GM21515 (cell line): ENCODE measurements at regions not wholly inside any gene's neighbourhood (a gene's known extent, or its start where the extent isn't known, plus 50 kb on each side); places are given as distances from the start of the nearest gene placed in this dataset.
"Not testable (repeated sequence)": the region's sequence is repeated elsewhere in the genome, so short reads cannot be mapped to it uniquely, and the experiment has no call there.

Experiments used
- ATAC-seq: cut with Tn5 transposase; IDR thresholded peaks from one replicate; pipeline ENCODE4 v1.9.1; 2021; ENCODE audit not compliant: unreplicated experiment

DNA sequence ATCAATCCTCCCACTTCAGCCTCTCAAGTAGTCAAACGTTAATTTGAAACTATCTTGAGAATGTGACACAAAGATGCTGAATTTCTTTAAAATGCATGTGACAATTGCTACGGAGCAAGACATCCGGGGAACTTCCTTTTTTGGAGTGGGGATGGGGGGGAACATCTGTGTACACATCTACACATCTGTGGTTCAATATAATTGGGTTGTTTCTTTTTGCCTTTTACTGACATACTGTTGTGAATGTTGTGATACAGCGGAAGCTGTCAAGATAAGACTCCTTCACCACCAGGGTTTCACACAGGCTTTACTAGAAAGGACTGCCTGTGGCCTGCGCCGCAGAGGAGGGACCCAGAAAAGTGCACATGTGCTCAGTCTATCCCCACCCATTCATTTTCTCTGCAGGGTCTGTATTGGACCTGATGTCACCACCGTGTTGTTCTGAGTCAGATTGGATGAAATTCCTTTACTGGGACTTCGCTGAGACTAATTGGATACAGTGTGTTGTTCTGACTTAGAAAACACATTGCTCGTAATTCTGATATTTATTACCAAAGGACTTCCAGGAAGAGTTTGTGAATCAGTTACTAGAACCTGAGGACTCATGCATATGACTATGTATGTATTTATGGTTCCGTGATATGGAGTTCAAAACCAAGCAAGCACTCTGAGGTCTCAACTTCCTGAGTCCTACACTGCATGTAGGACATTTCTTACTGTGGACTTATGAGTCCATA lies 98.7 kb upstream of the SGK1 start:
- no peak for ATAC-seq

DNA sequence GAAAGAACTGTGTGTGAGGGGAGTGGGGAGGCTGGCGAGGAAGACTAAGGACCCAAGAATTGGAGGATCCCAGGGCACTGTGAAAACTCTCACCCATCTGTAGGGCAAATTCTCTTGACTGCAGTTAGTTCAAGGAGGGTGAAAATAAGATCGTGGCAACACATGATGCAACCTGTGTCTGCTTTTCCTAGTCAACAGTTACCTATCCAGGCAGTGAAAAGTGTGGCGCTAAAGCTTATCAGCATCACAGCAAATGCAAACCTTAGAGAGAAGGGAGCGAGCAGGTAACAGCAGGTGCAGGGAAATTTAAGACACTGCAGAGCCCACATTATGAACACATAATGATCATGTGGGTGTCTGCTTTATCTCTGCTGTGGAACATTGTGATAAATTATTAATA lies 97.7 kb upstream of the SGK1 start:
- ATAC-seq, result no peak

DNA sequence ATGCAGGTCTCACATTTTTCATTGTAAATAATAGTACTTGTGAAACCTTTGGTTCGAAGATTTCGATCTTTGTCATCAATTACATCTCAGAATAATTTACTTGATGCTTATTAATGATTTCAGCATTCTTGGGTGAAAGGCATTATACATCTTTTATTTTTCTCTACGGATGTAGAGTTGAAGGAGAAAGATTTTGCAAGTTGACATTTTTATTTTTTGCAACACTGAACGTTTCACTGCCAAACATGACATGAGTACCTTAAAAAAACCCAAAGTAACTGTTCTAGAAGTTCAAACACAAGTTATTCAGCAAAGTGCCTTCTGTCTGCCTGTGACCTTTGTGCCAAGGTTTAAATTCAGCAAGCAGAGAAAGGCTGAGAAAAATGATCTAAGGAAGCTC lies 97.3 kb upstream of the SGK1 start:
- no peak for ATAC-seq

DNA sequence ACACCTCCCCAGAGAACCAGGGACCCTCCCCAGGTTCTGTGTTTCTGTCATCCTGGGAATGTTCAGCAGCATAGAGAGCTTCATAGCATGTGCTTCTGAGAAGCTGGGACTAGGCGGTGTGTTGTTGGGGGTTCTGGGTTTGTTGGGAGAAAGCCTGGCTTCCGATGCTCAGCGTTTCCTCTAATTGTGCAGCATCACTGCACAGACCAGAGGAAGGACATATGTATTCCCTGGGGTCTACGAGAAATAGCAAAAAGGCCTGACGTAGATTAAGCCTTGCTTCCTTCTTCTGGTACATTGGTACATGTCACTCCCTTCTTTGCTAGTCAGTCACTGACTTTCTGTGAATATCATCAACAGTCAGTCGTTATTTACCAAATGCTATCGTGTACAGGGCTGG lies 96.9 kb upstream of the SGK1 start:
- ATAC-seq, result no peak

DNA sequence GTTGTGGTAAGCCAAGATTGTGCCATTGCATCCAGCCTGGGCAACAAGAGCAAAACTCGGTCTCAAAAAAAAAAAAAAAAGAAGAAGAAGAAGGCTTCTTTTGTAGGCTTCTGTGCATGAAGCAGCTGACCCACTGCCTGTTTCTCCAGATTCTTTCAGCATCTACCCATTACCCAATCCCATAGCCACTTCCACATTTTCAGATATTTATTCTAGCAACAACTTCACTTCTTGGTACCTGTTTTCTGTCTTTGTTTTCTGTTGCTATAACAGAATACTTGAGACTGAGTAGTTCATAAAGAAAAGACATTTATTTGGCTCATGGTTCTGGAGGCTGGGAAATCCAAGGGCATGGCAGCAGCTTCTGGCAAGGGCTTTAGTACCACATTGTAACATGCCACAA lies 95.3 kb upstream of the SGK1 start:
- ATAC-seq, result no peak

DNA sequence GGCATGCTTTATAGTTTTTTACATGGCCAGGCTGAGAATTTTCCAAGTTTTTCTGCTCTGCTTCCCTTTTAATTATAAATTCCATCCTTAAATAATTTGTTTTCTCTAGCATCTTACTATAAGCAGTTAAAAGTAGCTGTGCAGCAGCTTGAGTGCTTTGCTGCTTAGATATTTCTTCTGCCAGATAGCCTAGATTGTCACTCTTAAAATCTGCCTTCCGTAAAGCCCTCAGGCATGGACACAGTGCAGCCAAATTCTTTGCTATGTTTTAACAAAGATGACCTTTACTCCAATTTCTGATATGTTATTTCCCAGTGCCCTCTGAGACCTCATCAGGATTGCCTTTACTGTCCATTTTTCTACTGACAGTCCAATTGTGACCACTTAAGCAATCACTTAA lies 92.6 kb upstream of the SGK1 start:
- no peak for ATAC-seq

DNA sequence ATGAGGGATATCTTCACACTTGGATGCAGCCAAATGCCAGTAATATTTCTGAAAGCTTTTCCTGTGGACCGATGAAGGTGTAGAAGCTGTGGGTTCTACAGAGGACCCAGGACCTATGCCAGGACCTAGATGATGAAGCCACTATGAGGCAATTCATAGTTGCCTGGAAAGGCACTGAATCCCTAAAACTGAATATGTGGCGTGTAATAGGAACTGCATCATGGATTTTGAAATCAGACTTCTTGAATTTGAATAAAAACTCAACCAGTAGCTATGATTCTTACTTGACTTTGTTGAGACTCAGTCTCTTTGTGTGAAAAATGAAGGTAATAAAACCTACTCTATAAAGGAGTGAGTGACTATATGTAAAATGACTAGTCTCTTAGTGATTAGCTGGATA lies 89.9 kb upstream of the SGK1 start:
- ATAC-seq, result no peak

DNA sequence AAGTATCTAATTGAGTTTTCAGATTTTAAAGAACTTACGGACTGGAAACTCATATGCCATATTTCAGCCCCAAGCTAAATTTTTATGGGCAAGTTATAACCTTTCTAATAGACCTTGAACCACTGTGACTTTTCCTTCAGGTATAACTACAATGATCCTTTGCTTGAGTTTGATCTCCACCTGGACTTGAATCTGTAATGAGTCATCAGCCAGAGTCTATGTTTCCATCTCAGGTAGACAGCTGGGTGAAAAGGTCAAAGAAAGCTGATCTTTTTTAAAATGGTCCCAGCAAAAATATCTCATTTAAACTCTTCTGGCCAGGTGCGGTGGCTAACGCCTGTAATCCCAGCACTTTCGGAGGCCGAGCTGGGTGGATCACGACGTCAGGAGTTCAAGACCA lies 88.4 kb upstream of the SGK1 start:
- no peak for ATAC-seq

DNA sequence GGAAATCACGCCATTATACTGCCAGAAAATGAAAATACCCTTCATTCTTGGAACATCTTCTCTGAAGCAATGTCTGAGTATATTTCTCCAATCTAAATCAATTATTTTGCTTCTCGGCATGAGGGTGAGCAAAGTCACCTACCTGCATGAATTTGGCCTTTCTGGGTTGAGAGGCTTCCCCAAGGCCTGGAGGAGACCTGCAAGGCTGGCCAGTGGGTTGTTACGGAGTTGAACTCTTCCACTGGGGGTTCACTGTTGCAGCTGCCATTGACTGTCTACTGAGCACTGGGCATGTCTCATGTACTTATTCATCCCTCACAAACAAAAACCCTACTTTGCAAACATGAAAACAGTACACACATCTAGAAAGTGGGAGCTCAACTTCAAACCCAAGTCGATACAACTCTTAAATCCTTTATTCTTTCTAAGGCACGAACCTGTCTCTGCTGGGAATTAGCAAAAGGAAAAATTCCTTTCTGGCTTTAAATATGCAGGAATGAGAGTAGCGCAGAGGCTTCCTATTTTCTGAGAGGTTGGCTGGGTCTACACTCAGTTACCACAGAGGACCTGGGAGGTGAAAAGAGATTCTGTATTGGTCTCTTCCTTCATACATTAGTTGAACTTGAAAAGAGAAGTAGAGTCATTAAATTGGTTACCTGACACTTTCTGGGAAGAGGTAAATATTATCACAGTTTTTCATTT lies 87.6 kb upstream of the SGK1 start:
- ATAC-seq, result no peak

DNA sequence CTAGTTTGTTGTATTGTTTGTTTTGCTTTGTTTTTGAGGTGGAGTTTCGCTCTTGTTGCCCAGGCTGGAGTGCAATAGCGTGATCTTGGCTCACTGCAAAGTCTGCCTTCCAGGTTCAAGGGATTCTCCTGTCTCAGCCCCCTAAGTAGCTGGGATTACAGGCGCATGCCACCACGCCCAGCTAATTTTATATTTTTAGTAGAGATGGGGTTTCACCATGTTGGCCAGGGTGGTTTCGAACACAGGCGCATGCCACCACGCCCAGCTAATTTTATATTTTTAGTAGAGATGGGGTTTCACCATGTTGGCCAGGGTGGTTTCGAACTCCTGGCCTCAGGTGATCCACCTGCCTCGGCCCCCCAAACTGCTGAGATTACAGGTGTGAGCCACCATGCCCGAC lies 85.4 kb upstream of the SGK1 start:
- not testable (repeated sequence) for ATAC-seq

DNA sequence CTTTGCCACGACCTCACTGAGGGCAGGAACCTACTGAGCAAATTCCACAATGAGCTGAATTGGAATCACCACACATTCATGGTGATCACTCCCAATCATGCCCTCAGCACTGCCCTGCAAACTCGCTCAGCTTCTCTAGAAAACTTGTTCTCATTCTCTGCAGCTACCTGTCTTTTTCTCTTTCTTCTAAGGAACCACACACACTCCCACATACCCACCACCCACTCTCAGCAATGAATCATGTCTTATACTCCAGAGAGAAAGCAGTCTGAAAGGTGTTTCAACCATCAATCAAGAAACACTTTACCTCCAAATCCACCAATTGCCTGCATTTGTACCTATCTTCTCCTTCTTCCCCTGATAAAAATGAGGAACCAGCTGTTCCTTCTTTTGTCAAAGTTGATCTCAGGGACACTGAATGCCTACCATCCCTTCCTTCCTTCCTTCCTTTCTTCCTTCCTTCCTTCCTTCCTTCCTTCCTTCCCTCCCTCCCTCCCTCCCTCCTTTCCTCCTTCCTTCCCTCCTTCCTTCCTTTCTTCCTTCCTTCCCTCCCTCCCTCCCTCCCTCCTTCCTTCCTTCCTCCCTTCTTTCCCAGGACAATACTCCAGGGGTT lies 84.6 kb upstream of the SGK1 start:
- no peak for ATAC-seq

DNA sequence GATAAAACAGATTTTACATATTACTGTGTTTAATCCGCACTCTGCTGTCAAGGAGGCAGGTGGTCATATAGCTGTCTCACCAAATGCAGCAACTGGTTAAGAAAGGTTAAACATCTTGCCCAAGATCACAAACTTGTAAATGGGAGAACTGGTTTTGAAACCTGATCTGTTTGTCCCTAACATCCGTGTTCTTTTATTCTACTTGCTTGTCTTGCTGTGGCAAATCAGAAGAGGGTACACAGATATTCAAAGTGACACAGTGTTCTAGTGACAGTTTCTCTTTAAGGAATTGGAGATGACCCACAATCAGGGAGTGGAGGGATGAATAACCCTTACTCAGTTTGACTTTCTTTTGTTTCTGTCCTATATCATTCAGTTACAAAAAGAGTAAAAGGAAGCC lies 83.0 kb upstream of the SGK1 start:
- ATAC-seq, result no peak

DNA sequence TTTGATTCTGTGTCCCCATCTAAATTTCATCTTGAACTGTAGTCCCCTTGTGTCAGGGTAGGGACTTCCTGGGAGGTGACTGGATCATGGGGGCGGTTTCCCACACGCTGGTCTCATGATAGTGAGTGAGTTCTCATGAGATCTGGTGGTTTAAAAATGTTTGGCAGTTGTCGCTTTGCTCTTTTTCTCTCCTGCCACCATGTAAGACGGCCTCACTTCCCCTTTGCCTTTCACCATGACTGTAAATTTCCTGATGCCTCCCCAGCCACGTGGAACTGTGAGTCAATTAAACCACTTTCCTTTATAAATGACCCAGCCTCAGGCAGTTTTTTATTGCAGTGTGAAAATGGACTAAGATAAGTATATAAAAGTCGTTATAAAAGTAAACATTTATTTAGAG lies 80.5 kb upstream of the SGK1 start:
- ATAC-seq, result peak; percentile 58

DNA sequence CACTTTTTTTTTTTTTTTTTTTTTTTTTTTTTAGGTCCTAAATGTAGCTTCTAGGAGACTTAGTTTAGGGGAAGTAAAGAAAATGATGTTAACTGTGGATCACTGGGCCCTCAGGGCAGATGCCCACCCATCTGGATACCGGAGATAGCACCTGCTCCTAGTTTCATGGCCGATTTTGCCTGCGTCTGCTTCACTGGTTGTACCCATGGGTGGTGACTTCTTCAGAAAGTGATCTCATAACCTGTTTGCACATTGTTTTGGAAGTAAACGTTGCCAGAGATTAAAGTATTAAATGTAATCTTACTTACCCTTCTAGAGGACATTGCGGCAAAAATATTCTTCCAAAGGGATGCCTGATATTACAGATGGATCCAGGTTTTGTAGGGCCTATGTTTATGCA lies 79.8 kb upstream of the SGK1 start:
- ATAC-seq, result no peak

DNA sequence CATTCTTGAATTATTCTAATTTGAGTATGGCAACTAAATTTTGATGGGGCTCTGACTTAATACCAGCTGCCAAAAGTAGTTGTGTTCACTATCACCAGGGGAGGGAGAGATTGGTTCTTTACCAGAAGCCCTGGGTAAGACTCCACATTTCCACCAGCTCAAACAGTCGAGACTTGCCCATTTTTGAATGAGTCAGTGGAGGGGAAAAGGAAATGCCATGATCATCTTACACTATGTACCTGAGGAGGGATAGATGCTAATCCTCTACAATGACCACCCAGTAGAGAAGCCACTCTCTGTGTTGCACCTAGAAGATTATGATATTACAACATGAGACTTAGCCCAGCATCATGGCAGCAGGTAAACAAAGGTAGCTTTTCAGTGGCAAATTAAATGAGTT lies 77.0 kb upstream of the SGK1 start:
- no peak for ATAC-seq

DNA sequence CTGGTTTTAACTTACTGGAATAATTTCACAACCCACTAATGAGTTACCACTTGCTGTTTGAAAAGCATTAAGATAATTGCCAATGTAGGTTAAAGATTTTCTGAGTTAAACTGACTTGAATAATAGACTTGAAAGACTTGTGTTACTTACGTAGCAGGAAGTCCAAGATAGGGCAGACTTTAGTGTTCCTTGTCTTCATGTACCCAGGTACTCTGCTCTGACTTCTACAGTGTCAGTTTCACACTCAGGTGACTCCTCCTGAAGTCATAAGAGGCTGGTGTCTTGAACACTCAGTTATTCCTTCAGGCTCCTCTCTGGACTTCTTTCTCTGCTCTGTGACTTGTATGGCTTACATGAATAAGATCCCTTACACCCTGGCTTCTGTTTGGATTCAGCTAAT lies 76.3 kb upstream of the SGK1 start:
- no peak for ATAC-seq

DNA sequence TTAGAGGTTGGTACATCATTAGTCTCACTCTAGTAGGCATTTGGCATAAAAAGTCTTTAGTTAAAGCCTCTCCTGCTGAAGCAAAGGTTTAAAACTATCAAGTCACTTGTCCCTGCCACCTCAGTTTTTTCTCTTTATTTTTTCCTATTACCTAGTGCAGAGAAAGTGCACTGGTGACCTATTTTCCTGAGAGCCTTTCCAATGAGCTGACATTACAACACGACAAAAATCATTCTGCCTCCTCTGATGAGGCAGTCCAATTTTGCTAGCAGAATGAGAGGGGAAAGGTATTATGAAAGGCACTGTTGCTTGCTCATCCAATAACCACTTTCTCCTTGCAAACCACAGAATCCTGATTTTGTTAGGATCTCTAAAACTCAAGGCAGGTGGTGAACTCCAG lies 73.3 kb upstream of the SGK1 start:
- ATAC-seq, result no peak

DNA sequence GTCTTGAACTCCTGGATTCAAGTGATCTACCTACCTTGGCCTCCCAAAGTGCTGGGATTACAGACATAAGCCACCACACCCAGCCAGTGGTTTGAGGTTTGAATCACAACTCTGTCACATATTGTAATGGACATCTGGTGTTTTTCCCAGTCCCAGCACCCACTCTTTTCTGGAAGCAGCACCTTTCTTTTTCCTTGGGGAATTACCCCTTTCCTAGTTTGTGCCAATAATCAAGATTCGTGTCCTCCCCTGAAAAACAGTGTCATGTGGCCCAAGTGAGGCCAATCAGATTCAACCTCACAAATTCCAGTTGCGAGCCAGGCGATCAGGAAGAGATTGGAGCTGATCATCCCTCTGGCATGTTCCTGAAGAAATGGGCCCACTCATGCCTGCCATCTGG lies 71.7 kb upstream of the SGK1 start:
- ATAC-seq, result no peak

DNA sequence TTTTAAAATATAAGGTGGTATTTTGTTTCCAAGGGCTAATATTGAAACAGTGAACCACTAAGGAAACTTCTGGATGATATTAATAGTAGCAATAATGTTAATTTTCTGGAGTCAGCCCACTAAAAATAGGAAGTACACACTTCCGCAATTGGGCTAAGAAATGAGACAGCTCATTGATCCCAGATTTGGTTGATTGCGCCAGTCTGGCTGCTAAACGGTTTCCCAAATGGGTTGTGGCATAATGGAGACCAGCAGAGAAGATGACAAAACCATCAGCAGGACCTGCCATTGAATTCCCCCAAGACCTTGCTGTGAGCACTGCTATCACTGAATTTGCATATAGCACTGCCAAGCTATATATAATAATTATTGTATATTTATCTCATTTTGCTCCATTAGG lies 71.2 kb upstream of the SGK1 start:
- no peak for ATAC-seq

DNA sequence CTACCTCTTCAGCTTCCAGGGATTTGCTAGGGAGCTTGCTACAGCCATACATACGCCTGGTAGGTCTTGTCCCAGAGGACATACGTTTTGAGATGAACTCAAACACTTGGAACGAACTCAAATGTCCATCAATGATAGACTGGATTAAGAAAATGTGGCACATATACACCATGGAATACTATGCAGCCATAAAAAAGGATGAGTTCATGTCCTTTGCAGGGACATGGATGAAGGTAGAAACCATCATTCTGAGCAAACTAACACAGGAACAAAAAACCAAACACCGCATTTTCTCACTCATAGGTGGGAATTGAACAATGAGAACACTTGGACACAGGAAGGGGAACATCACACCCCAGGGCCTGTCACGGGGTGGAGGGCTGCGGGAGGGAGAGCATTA lies 68.6 kb upstream of the SGK1 start:
- ATAC-seq, result not testable (repeated sequence)

DNA sequence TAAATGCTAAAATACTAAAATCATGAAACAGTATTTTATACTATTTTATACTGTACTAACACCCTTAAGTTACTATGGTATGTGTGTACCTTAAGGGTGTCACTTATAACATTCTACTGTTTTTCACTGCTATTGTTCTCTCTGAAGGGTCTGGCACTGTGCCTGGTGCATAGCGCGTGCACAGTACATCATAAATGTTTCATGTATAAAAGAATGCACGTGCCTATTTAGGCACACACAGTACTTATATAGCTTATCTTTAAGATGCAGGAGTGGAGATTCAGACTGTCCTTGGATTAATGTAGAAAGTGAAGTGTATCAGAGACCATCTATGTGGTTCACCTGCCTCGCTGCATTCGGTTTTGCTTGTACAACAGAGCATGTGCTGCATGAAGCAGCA lies 64.0 kb upstream of the SGK1 start:
- ATAC-seq, result no peak

DNA sequence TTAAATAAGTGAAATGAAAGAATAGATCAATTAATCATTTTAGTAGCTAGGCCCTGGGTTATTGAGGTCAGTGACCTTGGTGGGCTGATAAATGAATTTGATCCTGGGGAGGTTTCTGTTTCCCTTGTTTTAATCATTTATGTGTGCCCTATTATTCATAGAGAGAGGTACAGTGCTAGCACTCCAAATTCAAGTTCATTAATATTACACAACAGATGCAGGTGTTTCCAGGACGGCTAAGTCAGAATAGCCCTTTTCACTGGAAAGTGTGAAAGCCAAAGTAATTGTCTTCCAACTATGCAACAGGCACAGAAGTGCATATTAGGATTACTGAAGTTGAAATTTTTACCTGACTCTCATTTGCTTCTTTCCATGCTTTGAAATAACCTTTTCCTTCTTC lies 61.7 kb upstream of the SGK1 start:
- no peak for ATAC-seq

DNA sequence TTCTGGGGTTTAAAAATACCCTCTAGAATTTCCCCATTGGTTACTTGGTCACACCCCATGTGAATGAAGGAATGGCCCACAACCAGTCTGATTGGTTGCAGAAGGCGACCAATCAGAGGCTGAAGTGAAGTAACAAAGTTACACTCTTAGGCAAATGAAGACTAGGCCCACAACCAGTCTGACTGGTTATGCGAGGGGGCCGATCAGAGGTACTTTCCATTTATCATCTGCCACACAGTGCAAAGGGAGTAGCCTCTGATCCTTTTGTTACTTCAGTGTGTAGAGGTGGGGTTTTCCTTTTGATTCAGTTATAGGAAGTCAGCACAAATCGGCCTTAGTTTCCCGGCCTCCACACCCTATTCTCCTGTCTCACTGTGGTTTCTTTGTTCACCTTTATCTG lies 61.2 kb upstream of the SGK1 start:
- ATAC-seq, result peak; percentile 88
